HCT116 (cell line): ENCODE measurements at regions not wholly inside any gene's neighbourhood (a gene's known extent, or its start where the extent isn't known, plus 50 kb on each side); places are given as distances from the start of the nearest gene placed in this dataset.

Experiments
- ATAC-seq: fragments of 200-7000 bp; cut with Tn5 transposase; 2 replicates; pipeline ENCODE4 v1.9.1; 2020; ENCODE audit warnings: mild to moderate bottlenecking, moderate library complexity
- BruUV-seq: library from RNA; stranded (reverse); fragments of 400-500 nt; replicated peaks from 2 replicates; lab custom pipeline; 2021; lab: Mats Ljungman, UMichigan
- CTCF ChIA-PET: fragments of 300-600 bp; sonication (Branson Sonifier 250); formaldehyde crosslinking; loops from one replicate; lab custom pipeline; 2021; ENCODE audit warnings: antibody characterized with exemption; lab: Charles Lee
- POLR2A ChIA-PET: fragments of 300-600, 350-600 bp; sonication (Branson Sonifier 250); formaldehyde crosslinking; loops from one replicate; lab custom pipeline; 2021; ENCODE audit warnings: antibody characterized with exemption; lab: Charles Lee
- RAD21 ChIA-PET, 2 experiments: fragments of 300-600 bp; sonication (Branson Sonifier 250); formaldehyde crosslinking; loops; one replicate each; lab custom pipeline; 2023; ENCODE audit warnings: low total read pairs in 2 of 2; ENCODE audit not compliant: uncharacterized antibody in 2 of 2, unreplicated experiment in 2 of 2, low non-redundant PET in 1 of 2; lab: Charles Lee
- DNase-seq: peaks from one replicate; pipeline ENCODE4 v3.0.0-alpha.2; 2010; ENCODE audit warnings: low read depth, low spot score
- H2AFZ ChIP-seq: fragments of 200-600 bp; shearing (Covaris generic), sonication (generic); 2 replicates; pipeline ENCODE4 v1.6.1; 2017; ENCODE audit warnings: low read depth, mixed run types, mixed read lengths, antibody characterized with exemption, low read length; ENCODE audit not compliant: poor library complexity, severe bottlenecking
- H3K27ac ChIP-seq: 2 replicates; pipeline ENCODE4 v1.5.1; 2012; ENCODE audit warnings: low read depth, low read length
- H3K27me3 ChIP-seq: fragments of 200-600 bp; sonication (generic); 2 replicates; pipeline ENCODE4 v1.6.1; 2016; ENCODE audit warnings: mixed run types, low read length, mixed read lengths; ENCODE audit not compliant: insufficient read depth
- H3K36me3 ChIP-seq, 2 experiments: fragments of 200-500 bp in 1 of 2; fragments of 200-600 bp in 1 of 2; sonication (Bioruptor generic) in 1 of 2; sonication (generic) in 1 of 2; 2 replicates each; pipeline versions ENCODE4 v1.5.1 to v1.6.1; 2014 to 2016; ENCODE audit warnings: low read length in 2 of 2, inconsistent platforms in 1 of 2, mixed read lengths in 1 of 2, mixed run types in 1 of 2; ENCODE audit not compliant: insufficient read depth in 2 of 2, control insufficient read depth in 1 of 2
- H3K4me1 ChIP-seq, 2 experiments: fragments of 200-600 bp in 1 of 2; sonication (generic) in 1 of 2; 2 replicates each; pipeline versions ENCODE4 v1.5.1 to v1.6.1; 2012 to 2017; ENCODE audit warnings: low read length in 2 of 2, inconsistent platforms in 1 of 2, mild to moderate bottlenecking in 1 of 2, mixed read lengths in 1 of 2, mixed run types in 1 of 2, moderate library complexity in 1 of 2; ENCODE audit not compliant: insufficient read depth in 2 of 2, control insufficient read depth in 1 of 2
- H3K4me2 ChIP-seq: fragments of 200-600 bp; sonication (generic); 2 replicates; pipeline ENCODE4 v1.6.1; 2017; ENCODE audit warnings: mixed run types, low read length, mixed read lengths
- H3K4me3 ChIP-seq, 2 experiments: fragments of 200-600 bp in 1 of 2; sonication (generic) in 1 of 2; replicated peaks in 1 of 2; 2 replicates each; pipeline ENCODE4 v1.5.1; 2011 to 2016; ENCODE audit warnings: low read length in 2 of 2, control low read depth in 1 of 2, low read depth in 1 of 2, mild to moderate bottlenecking in 1 of 2, mixed read lengths in 1 of 2, mixed run types in 1 of 2
- H3K79me2 ChIP-seq: fragments of 200-600 bp; sonication (generic); 2 replicates; pipeline ENCODE4 v1.6.1; 2017; ENCODE audit warnings: mild to moderate bottlenecking, mixed run types, low read length, moderate library complexity, mixed read lengths; ENCODE audit not compliant: insufficient read depth
- H3K9ac ChIP-seq: fragments of 200-600 bp; sonication (generic); 2 replicates; pipeline ENCODE4 v1.6.1; 2016; ENCODE audit warnings: low read length, mixed read lengths
- H3K9me2 ChIP-seq: fragments of 200-600 bp; sonication (generic), shearing (Covaris generic); 2 replicates; pipeline ENCODE4 v1.6.1; 2017; ENCODE audit warnings: mixed run types, mild to moderate bottlenecking, moderate library complexity; ENCODE audit not compliant: insufficient read depth
- H3K9me3 ChIP-seq, 2 experiments: fragments of 200-500 bp in 1 of 2; fragments of 200-600 bp in 1 of 2; sonication (Bioruptor generic) in 1 of 2; sonication (generic) in 1 of 2; 2 replicates each; pipeline ENCODE4 v1.6.1; 2014 to 2017; ENCODE audit warnings: low read length in 2 of 2, mixed read lengths in 2 of 2, inconsistent platforms in 1 of 2, low read depth in 1 of 2, mild to moderate bottlenecking in 1 of 2, mixed run types in 1 of 2, moderate library complexity in 1 of 2; ENCODE audit not compliant: control insufficient read depth in 1 of 2, insufficient read depth in 1 of 2
- H4K20me1 ChIP-seq: fragments of 200-600 bp; sonication (generic), shearing (Covaris generic); 2 replicates; pipeline ENCODE4 v1.6.1; 2017; ENCODE audit warnings: mixed run types, mild to moderate bottlenecking, moderate library complexity; ENCODE audit not compliant: insufficient read depth
- EGR1 ChIP-seq: IDR thresholded peaks from 2 replicates; pipeline ENCODE4 v1.6.1; 2012; ENCODE audit warnings: low read depth
- ELF1 ChIP-seq: IDR thresholded peaks from 2 replicates; pipeline ENCODE4 v1.6.1; 2012; ENCODE audit warnings: low read depth, borderline replicate concordance
- EZH2 ChIP-seq: fragments of 200-600 bp; sonication (generic); IDR thresholded peaks from 2 replicates; pipeline ENCODE4 v1.6.1; 2017; ENCODE audit warnings: antibody characterized with exemption, mixed run types
- FOSL1 ChIP-seq: IDR thresholded peaks from 2 replicates; pipeline ENCODE4 v1.6.1; 2012; ENCODE audit warnings: low read depth
- POLR2A ChIP-seq: IDR thresholded peaks from 2 replicates; pipeline ENCODE4 v1.7.0; 2011; ENCODE audit warnings: borderline replicate concordance; ENCODE audit not compliant: insufficient read depth, insufficient read length; ENCODE audit errors: extremely low read depth
- POLR2AphosphoS5 ChIP-seq: IDR thresholded peaks from 2 replicates; pipeline ENCODE4 v1.6.1; 2011; ENCODE audit warnings: mild to moderate bottlenecking, low read depth, low read length, moderate library complexity
- RAD21 ChIP-seq: IDR thresholded peaks from 2 replicates; pipeline ENCODE4 v1.6.1; 2012; ENCODE audit warnings: low read depth, mild to moderate bottlenecking
- SIN3A ChIP-seq: IDR thresholded peaks from 2 replicates; pipeline ENCODE4 v1.6.1; 2012; ENCODE audit warnings: low read depth
- TCF7L2 ChIP-seq: IDR thresholded peaks from 2 replicates; pipeline ENCODE4 v1.7.0; 2011; ENCODE audit warnings: borderline replicate concordance, inconsistent platforms; ENCODE audit not compliant: insufficient read depth, insufficient read length; ENCODE audit errors: extremely low read depth
- YY1 ChIP-seq: IDR thresholded peaks from 2 replicates; pipeline ENCODE4 v1.6.1; 2011; ENCODE audit warnings: low read length, low read depth, moderate library complexity, mild to moderate bottlenecking; ENCODE audit not compliant: insufficient replicate concordance; ENCODE audit errors: extremely low read depth
- ZFX ChIP-seq: fragments of 450-650 bp; IDR thresholded peaks from 2 replicates; pipeline ENCODE4 v1.6.1; 2017
- ZNF274 ChIP-seq: fragments of 200-500 bp; sonication (Bioruptor generic); IDR thresholded peaks from 2 replicates; pipeline ENCODE4 v1.6.1; 2014; ENCODE audit warnings: mild to moderate bottlenecking, low read depth, low read length, inconsistent platforms
- intact Hi-C: fragments of 100-400 bp; cut with micrococcal nuclease; formaldehyde crosslinking; loops from 2 replicates; pipeline ENCODE4 v1.10.0; 2022
- TF ChIP-seq, protein P1 (sequence below): IDR thresholded peaks from 2 replicates; pipeline ENCODE4 v1.6.1; 2012
- TF ChIP-seq, protein P2 (sequence below): IDR thresholded peaks from 2 replicates; pipeline ENCODE4 v1.6.1; 2011; ENCODE audit warnings: mild to moderate bottlenecking, low read length, moderate library complexity; ENCODE audit not compliant: insufficient replicate concordance; ENCODE audit errors: extremely low read depth

DNA sequence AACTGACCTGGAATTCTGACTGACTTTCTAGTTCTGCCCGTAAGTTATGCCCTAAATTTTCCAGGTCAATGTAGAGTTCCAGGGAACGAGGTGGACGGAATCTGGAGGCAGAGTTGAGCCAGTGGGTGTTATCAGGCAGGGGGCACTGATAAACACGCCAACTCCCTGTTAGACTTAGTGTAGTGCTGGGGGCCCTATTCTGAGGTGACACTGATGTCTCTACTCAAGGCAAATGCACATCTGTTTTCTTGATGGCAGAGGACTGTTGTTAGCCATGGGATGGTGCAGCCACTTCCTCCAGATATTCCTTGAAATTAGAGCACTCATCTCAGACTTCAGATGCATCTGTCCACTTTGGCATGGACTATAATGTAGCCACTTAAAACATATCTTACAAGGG is 83.5 kb downstream of the C9orf152 start:
- ChIA-PET POLR2A (no interaction called here), CTCF (no interaction called here), RAD21 (no interaction called here)
- H3K27me3 ChIP-seq = no peaks in the 10 kb centered on the region
- DNase-seq (no peak), ATAC-seq (no peak)
- peaks cover 0 to 14% of the 10 kb centered on the region in 2 experiments; a peak in 1 of 4 replicates for H3K4me1 ChIP-seq
- intact Hi-C loops = no loop called here
- H3K9ac ChIP-seq = no peak overlapping the region
- H2AFZ ChIP-seq = no peak overlapping the region
- BruUV-seq = no TSS peak
- no peak overlapping the region for H3K27ac ChIP-seq
- TF ChIP-seq ELF1 (no peak), FOSL1 (no peak), POLR2AphosphoS5 (no peak)
- TF ChIP-seq, protein P1, sequence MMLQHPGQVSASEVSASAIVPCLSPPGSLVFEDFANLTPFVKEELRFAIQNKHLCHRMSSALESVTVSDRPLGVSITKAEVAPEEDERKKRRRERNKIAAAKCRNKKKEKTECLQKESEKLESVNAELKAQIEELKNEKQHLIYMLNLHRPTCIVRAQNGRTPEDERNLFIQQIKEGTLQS = no peak
- no peaks in the 10 kb centered on the region for H3K9me3 ChIP-seq
- no peaks in the 10 kb centered on the region for H3K36me3 ChIP-seq
- peaks cover 61% of the 10 kb centered on the region; the same call in 1 of the 2 replicates for H3K79me2 ChIP-seq
- no peaks in the 10 kb centered on the region for H3K9me2 ChIP-seq
- no peak overlapping the region for H3K4me2 ChIP-seq
- no peak overlapping the region for H3K4me3 ChIP-seq
- H4K20me1 ChIP-seq = no peaks in the 10 kb centered on the region

- no peak overlapping the region for H3K27ac ChIP-seq
- ChIA-PET RAD21 (no interaction called here), CTCF (no interaction called here), POLR2A (no interaction called here)
- H3K4me3 ChIP-seq = no peak overlapping the region
- no peak overlapping the region for H3K9ac ChIP-seq
- H3K4me1 ChIP-seq = peaks cover 0 to 15% of the 10 kb centered on the region in 2 experiments; a peak in 1 of 4 replicates
- BruUV-seq = no TSS peak
- intact Hi-C loops = no loop called here
- no peak overlapping the region for H3K4me2 ChIP-seq
- H3K9me2 ChIP-seq = no peaks in the 10 kb centered on the region
- H2AFZ ChIP-seq = no peak overlapping the region
- no peaks in the 10 kb centered on the region for H3K9me3 ChIP-seq
- ATAC-seq (peak; percentile 54), DNase-seq (no peak)
- H4K20me1 ChIP-seq = no peaks in the 10 kb centered on the region
- H3K27me3 ChIP-seq = no peaks in the 10 kb centered on the region
- H3K36me3 ChIP-seq = no peaks in the 10 kb centered on the region
- peaks cover 60% of the 10 kb centered on the region; the same call in 1 of the 2 replicates for H3K79me2 ChIP-seq
- no peak for TF ChIP-seq FOSL1
- no peak for TF ChIP-seq RAD21
- no peak for TF ChIP-seq YY1
- no peak for TF ChIP-seq EZH2
- TF ChIP-seq, protein P2, sequence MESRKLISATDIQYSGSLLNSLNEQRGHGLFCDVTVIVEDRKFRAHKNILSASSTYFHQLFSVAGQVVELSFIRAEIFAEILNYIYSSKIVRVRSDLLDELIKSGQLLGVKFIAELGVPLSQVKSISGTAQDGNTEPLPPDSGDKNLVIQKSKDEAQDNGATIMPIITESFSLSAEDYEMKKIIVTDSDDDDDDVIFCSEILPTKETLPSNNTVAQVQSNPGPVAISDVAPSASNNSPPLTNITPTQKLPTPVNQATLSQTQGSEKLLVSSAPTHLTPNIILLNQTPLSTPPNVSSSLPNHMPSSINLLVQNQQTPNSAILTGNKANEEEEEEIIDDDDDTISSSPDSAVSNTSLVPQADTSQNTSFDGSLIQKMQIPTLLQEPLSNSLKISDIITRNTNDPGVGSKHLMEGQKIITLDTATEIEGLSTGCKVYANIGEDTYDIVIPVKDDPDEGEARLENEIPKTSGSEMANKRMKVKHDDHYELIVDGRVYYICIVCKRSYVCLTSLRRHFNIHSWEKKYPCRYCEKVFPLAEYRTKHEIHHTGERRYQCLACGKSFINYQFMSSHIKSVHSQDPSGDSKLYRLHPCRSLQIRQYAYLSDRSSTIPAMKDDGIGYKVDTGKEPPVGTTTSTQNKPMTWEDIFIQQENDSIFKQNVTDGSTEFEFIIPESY = no peak
- no peak for TF ChIP-seq EGR1
- TF ChIP-seq TCF7L2 = no peak
- TF ChIP-seq ELF1 = no peak
- TF ChIP-seq ZFX = no peak
- no peak for TF ChIP-seq SIN3A
- no peak for TF ChIP-seq ZNF274
- TF ChIP-seq POLR2A = no peak
- TF ChIP-seq POLR2AphosphoS5 = no peak
- TF ChIP-seq, protein P1 = no peak
These were observed 82.7 kb downstream of the C9orf152 start for GRCh38 chr9:110125207-110125751.
